ENCODE measurements at regions not wholly inside any gene's neighbourhood (a gene's known extent, or its start where the extent isn't known, plus 50 kb on each side); places are given as distances from the start of the nearest gene placed in this dataset.
"Not testable (repeated sequence)": the region's sequence is repeated elsewhere in the genome, so short reads cannot be mapped to it uniquely, and the experiment has no call there.

DNA sequence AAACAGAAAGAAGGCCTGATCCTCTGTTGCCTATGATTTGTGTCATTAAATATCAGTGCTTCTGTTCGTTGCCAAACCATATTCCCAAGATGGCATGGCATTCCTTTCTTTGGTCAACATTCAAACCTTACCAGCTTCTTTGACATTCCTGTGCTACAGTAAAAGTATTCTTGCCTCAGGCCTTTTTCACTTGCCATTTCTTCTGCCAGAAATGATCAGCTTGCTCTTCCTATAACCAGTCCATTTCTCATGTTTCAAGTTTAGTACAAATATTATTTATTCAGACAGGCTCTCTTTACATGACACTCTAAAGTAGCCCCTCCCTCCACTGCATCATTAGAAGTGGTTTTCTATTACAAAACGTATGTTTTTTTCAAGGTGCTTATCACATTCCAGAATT is 278.3 kb downstream of the KCNJ2 start:
- no peak overlapping the region for H3K27ac Mint-ChIP-seq (ENCODE audit: low read depth)
- no peaks in the 10 kb centered on the region for H3K27me3 Mint-ChIP-seq
- ATAC-seq (replicated peaks; ENCODE audit: extremely low read depth, poor library complexity, severe bottlenecking) (no peak), DNase-seq (ENCODE audit: low spot score in 2 of 2) (no peak)
- no peak overlapping the region for H3K4me3 Mint-ChIP-seq
- no peaks in the 10 kb centered on the region for H3K4me1 Mint-ChIP-seq
- H3K9me3 Mint-ChIP-seq, result peaks cover 10% of the 10 kb centered on the region
- H3K36me3 Mint-ChIP-seq (ENCODE audit: insufficient read depth), result no peaks in the 10 kb centered on the region

- not testable (repeated sequence) for H3K4me3 Mint-ChIP-seq; DNase-seq (ENCODE audit: low spot score in 2 of 2); H3K27me3 Mint-ChIP-seq; H3K4me1 Mint-ChIP-seq; ATAC-seq (replicated peaks; ENCODE audit: extremely low read depth, poor library complexity, severe bottlenecking); H3K27ac Mint-ChIP-seq (ENCODE audit: low read depth); H3K9me3 Mint-ChIP-seq; H3K36me3 Mint-ChIP-seq (ENCODE audit: insufficient read depth)
Observed at GRCh38 chr17:70453075-70453474, 283.7 kb downstream of the KCNJ2 start.

DNA sequence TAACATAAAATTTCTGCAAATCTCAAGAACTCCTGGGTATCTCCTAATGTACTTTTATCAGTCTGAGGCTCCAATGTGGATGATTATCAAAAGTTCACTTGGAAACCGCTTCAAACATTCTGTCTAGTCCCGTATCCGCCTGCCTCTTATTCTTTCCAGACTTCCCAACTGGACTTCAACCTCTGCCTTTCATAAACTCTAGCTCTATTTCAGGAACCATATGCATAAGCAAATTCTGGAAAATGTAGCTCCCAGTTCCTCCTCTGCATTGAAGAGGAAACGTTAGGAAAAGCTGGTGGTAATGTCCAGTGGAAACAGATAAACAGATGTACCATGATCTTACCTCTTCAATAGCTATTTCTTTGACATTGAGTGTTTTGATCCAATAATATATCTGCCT is 285.0 kb downstream of the KCNJ2 start:
- H3K4me1 Mint-ChIP-seq, result no peaks in the 10 kb centered on the region
- no peak for DNase-seq (ENCODE audit: low spot score in 2 of 2)
- H3K9me3 Mint-ChIP-seq, result peaks cover 7% of the 10 kb centered on the region
- no peaks in the 10 kb centered on the region for H3K27me3 Mint-ChIP-seq
- no peaks in the 10 kb centered on the region for H3K36me3 Mint-ChIP-seq (ENCODE audit: insufficient read depth)
- H3K4me3 Mint-ChIP-seq, result no peak overlapping the region
- ATAC-seq (replicated peaks; ENCODE audit: extremely low read depth, poor library complexity, severe bottlenecking), result no peak
- no peak overlapping the region for H3K27ac Mint-ChIP-seq (ENCODE audit: low read depth)

- H3K36me3 Mint-ChIP-seq (ENCODE audit: insufficient read depth), result no peaks in the 10 kb centered on the region
- DNase-seq (ENCODE audit: low spot score in 2 of 2) (no peak), ATAC-seq (replicated peaks; ENCODE audit: extremely low read depth, poor library complexity, severe bottlenecking) (no peak)
- peaks cover 7% of the 10 kb centered on the region for H3K9me3 Mint-ChIP-seq
- H3K4me1 Mint-ChIP-seq, result no peaks in the 10 kb centered on the region
- no peaks in the 10 kb centered on the region for H3K27me3 Mint-ChIP-seq
- H3K27ac Mint-ChIP-seq (ENCODE audit: low read depth), result no peak overlapping the region
- H3K4me3 Mint-ChIP-seq, result no peak overlapping the region
Observed at GRCh38 chr17:70454908-70455307, 285.6 kb downstream of the KCNJ2 start.

- Mint-ChIP-seq H3K9me3 (no peaks in the 10 kb centered on the region), H3K4me3 (no peak overlapping the region), H3K36me3 (ENCODE audit: insufficient read depth) (no peaks in the 10 kb centered on the region), H3K27me3 (no peaks in the 10 kb centered on the region), H3K27ac (ENCODE audit: low read depth) (no peak overlapping the region), H3K4me1 (no peaks in the 10 kb centered on the region)
- ATAC-seq (replicated peaks; ENCODE audit: extremely low read depth, poor library complexity, severe bottlenecking) (no peak), DNase-seq (ENCODE audit: low spot score in 2 of 2) (no peak)
Observed at GRCh38 chr17:70464995-70465394, 295.7 kb downstream of the KCNJ2 start.

- no peaks in the 10 kb centered on the region for H3K4me1 Mint-ChIP-seq
- H3K4me3 Mint-ChIP-seq, result no peak overlapping the region
- ATAC-seq (replicated peaks; ENCODE audit: extremely low read depth, poor library complexity, severe bottlenecking), result no peak
- H3K9me3 Mint-ChIP-seq, result no peaks in the 10 kb centered on the region
- no peak overlapping the region for H3K27ac Mint-ChIP-seq (ENCODE audit: low read depth)
- no peaks in the 10 kb centered on the region for H3K36me3 Mint-ChIP-seq (ENCODE audit: insufficient read depth)
- H3K27me3 Mint-ChIP-seq, result no peaks in the 10 kb centered on the region
- no peak for DNase-seq (ENCODE audit: low spot score in 2 of 2)
Observed at GRCh38 chr17:70468661-70469060, 299.3 kb downstream of the KCNJ2 start.

GRCh38 chr17:70473049-70473448 is 303.7 kb downstream of the KCNJ2 start:
- no peaks in the 10 kb centered on the region for H3K27me3 Mint-ChIP-seq
- H3K4me3 Mint-ChIP-seq, result no peak overlapping the region
- no peaks in the 10 kb centered on the region for H3K4me1 Mint-ChIP-seq
- H3K36me3 Mint-ChIP-seq (ENCODE audit: insufficient read depth), result no peaks in the 10 kb centered on the region
- H3K9me3 Mint-ChIP-seq, result peaks cover 6% of the 10 kb centered on the region
- no peak overlapping the region for H3K27ac Mint-ChIP-seq (ENCODE audit: low read depth)
- ATAC-seq (replicated peaks; ENCODE audit: extremely low read depth, poor library complexity, severe bottlenecking), result no peak
- DNase-seq (ENCODE audit: low spot score in 2 of 2), result no peak

DNA sequence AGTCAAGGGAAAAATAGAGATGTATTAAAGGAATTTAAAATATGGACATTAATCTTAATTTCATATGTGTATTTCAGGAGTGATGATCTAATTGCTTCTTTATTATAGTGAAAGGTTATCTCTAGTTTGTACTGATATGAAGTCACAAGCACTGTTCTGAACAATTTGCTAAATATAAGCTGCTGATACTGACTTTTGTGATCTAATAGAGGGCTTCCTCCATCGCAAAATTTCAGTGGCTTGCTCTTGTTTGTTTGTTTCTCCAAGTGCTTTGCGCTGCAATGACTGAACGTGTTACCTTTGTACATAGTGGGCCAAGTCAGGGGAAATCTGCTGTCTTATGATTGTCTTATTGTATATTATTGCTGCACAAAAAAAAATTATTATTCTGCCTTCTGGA is 307.0 kb downstream of the KCNJ2 start:
- H3K4me1 Mint-ChIP-seq, result no peaks in the 10 kb centered on the region
- no peaks in the 10 kb centered on the region for H3K36me3 Mint-ChIP-seq (ENCODE audit: insufficient read depth)
- H3K27me3 Mint-ChIP-seq, result no peaks in the 10 kb centered on the region
- H3K27ac Mint-ChIP-seq (ENCODE audit: low read depth), result no peak overlapping the region
- peaks cover 6% of the 10 kb centered on the region for H3K9me3 Mint-ChIP-seq
- ATAC-seq (replicated peaks; ENCODE audit: extremely low read depth, poor library complexity, severe bottlenecking), result no peak
- DNase-seq (ENCODE audit: low spot score in 2 of 2), result no peak
- H3K4me3 Mint-ChIP-seq, result no peak overlapping the region

GRCh38 chr17:70478902-70479301 is 309.6 kb downstream of the KCNJ2 start:
- no peaks in the 10 kb centered on the region for H3K36me3 Mint-ChIP-seq (ENCODE audit: insufficient read depth)
- H3K27ac Mint-ChIP-seq (ENCODE audit: low read depth), result no peak overlapping the region
- peaks cover 12% of the 10 kb centered on the region for H3K9me3 Mint-ChIP-seq
- H3K4me3 Mint-ChIP-seq, result no peak overlapping the region
- DNase-seq (ENCODE audit: low spot score in 2 of 2), result no peak
- ATAC-seq (replicated peaks; ENCODE audit: extremely low read depth, poor library complexity, severe bottlenecking), result no peak
- no peaks in the 10 kb centered on the region for H3K4me1 Mint-ChIP-seq
- no peaks in the 10 kb centered on the region for H3K27me3 Mint-ChIP-seq

GRCh38 chr17:70479779-70480178 is 310.4 kb downstream of the KCNJ2 start:
- no peaks in the 10 kb centered on the region for H3K36me3 Mint-ChIP-seq (ENCODE audit: insufficient read depth)

GRCh38 chr17:70483624-70484023 is 314.3 kb downstream of the KCNJ2 start:
- H3K4me1 Mint-ChIP-seq, result no peaks in the 10 kb centered on the region
- peaks cover 6% of the 10 kb centered on the region for H3K9me3 Mint-ChIP-seq
- ATAC-seq (replicated peaks; ENCODE audit: extremely low read depth, poor library complexity, severe bottlenecking) (no peak), DNase-seq (ENCODE audit: low spot score in 2 of 2) (no peak)
- no peak overlapping the region for H3K27ac Mint-ChIP-seq (ENCODE audit: low read depth)
- no peaks in the 10 kb centered on the region for H3K27me3 Mint-ChIP-seq
- no peak overlapping the region for H3K4me3 Mint-ChIP-seq
- H3K36me3 Mint-ChIP-seq (ENCODE audit: insufficient read depth), result no peaks in the 10 kb centered on the region

More at GRCh38 chr17:70479779-70480178, 310.4 kb downstream of the KCNJ2 start:
- Mint-ChIP-seq H3K27ac (ENCODE audit: low read depth) (no peak overlapping the region), H3K9me3 (peaks cover 6% of the 10 kb centered on the region), H3K4me1 (no peaks in the 10 kb centered on the region), H3K4me3 (no peak overlapping the region), H3K27me3 (no peaks in the 10 kb centered on the region)
- DNase-seq (ENCODE audit: low spot score in 2 of 2), result no peak
- no peak for ATAC-seq (replicated peaks; ENCODE audit: extremely low read depth, poor library complexity, severe bottlenecking)

DNA sequence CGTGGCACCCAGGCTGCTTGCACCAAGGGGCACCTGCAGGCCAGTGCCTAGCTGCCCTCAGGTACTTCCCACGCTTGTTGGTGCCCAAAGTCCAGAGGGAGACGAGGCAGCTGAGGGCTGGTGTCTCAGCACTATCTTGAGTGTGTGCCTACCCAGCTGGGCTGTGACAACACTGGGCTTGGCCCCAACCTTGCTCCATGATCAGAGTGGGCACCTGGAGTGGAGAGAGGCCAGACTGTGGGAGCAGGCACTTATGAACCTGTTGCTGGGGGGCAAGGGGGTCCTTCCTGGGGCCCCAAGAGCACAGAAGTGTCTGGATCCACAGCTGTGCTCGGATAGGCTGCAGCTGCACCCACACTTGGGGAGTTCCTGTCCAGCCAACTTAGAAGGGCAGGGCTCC is 314.7 kb downstream of the KCNJ2 start:
- Mint-ChIP-seq H3K36me3 (ENCODE audit: insufficient read depth) (no peaks in the 10 kb centered on the region), H3K9me3 (peaks cover 6% of the 10 kb centered on the region), H3K4me1 (no peaks in the 10 kb centered on the region), H3K4me3 (no peak overlapping the region), H3K27me3 (no peaks in the 10 kb centered on the region), H3K27ac (ENCODE audit: low read depth) (no peak overlapping the region)
- DNase-seq (ENCODE audit: low spot score in 2 of 2), result no peak
- ATAC-seq (replicated peaks; ENCODE audit: extremely low read depth, poor library complexity, severe bottlenecking), result no peak

DNA sequence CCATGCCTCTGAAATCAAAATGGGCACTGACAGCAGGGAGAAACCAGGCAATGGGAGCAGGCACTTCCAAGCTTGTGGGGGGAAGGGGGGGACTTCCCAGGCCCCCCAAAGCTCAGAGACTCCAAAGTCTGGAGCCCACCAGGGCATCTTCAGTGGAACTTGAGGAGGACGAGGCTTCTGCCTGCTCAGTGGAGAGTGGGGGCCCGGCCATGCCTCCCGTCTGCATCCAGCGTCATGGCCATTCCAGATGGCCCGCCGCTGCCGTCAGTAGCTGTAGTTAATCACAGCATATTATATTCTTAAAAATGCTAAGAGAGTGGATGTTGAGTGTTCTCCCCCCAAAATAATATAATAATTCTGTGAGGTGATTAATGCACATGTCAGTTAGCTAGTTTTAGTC is 315.2 kb downstream of the KCNJ2 start:
- peaks cover 6% of the 10 kb centered on the region for H3K9me3 Mint-ChIP-seq
- H3K27ac Mint-ChIP-seq (ENCODE audit: low read depth), result no peak overlapping the region
- H3K36me3 Mint-ChIP-seq (ENCODE audit: insufficient read depth), result no peaks in the 10 kb centered on the region
- no peak overlapping the region for H3K4me3 Mint-ChIP-seq
- ATAC-seq (replicated peaks; ENCODE audit: extremely low read depth, poor library complexity, severe bottlenecking) (no peak), DNase-seq (ENCODE audit: low spot score in 2 of 2) (no peak)
- H3K4me1 Mint-ChIP-seq, result no peaks in the 10 kb centered on the region
- no peaks in the 10 kb centered on the region for H3K27me3 Mint-ChIP-seq

DNA sequence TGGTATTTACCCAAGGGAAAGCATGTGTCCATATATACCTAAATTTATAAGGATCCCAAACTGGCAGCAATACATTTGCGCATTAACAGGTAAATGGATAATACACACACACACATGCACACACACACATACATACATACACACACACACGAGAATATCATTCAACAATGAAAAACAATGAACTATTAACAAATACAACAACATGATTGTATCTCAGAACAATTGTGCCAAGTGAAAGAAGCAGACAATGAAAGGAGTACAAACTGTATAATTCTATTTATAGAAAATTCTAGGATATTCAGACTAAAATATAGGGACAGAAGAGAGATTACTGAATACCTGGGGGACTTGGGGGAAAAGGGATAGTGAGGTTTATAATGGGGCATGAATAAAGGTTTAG is 323.0 kb downstream of the KCNJ2 start:
- Mint-ChIP-seq H3K4me3 (no peak overlapping the region), H3K9me3 (peaks cover 6% of the 10 kb centered on the region), H3K36me3 (ENCODE audit: insufficient read depth) (no peaks in the 10 kb centered on the region), H3K27ac (ENCODE audit: low read depth) (no peak overlapping the region), H3K4me1 (no peaks in the 10 kb centered on the region), H3K27me3 (no peaks in the 10 kb centered on the region)
- ATAC-seq (replicated peaks; ENCODE audit: extremely low read depth, poor library complexity, severe bottlenecking), result no peak
- no peak for DNase-seq (ENCODE audit: low spot score in 2 of 2)
